Activated CD4-positive, alpha-beta memory T cell treated with anti-CD3 and anti-CD28 coated beads for 36 hours (primary cell): ENCODE measurements at regions not wholly inside any gene's neighbourhood (a gene's known extent, or its start where the extent isn't known, plus 50 kb on each side); places are given as distances from the start of the nearest gene placed in this dataset.

Experiments
- CTCF ChIA-PET: fragments of 350-600 bp; sonication (Branson Sonifier 250); formaldehyde crosslinking; loops from one replicate; lab custom pipeline; 2021; ENCODE audit warnings: antibody characterized with exemption, inconsistent platforms; lab: Charles Lee
- POLR2A ChIA-PET: fragments of 350-600 bp; sonication (Branson Sonifier 250); formaldehyde crosslinking; loops from one replicate; lab custom pipeline; 2021; ENCODE audit warnings: antibody characterized with exemption; lab: Charles Lee
- DNase-seq: peaks from one replicate; pipeline ENCODE4 v3.0.0-alpha.2; 2020
- H3K27ac Mint-ChIP-seq: one replicate; pipeline ENCODE4 v1.8.0; 2021; ENCODE audit warnings: mixed read lengths
- H3K27me3 Mint-ChIP-seq: one replicate; pipeline ENCODE4 v1.8.0; 2021; ENCODE audit warnings: mixed read lengths
- H3K36me3 Mint-ChIP-seq: one replicate; pipeline ENCODE4 v1.8.0; 2021; ENCODE audit warnings: mixed read lengths
- H3K4me1 Mint-ChIP-seq: one replicate; pipeline ENCODE4 v1.8.0; 2021; ENCODE audit warnings: low read depth, mixed read lengths
- H3K4me3 Mint-ChIP-seq: one replicate; pipeline ENCODE4 v1.8.0; 2021; ENCODE audit warnings: mild to moderate bottlenecking, mixed read lengths
- H3K9me3 Mint-ChIP-seq: one replicate; pipeline ENCODE4 v1.8.0; 2021; ENCODE audit warnings: mixed read lengths
- intact Hi-C: fragments of 100-400 bp; cut with micrococcal nuclease; formaldehyde crosslinking; loops from one replicate; pipeline ENCODE4 v1.15.1; 2023

DNA sequence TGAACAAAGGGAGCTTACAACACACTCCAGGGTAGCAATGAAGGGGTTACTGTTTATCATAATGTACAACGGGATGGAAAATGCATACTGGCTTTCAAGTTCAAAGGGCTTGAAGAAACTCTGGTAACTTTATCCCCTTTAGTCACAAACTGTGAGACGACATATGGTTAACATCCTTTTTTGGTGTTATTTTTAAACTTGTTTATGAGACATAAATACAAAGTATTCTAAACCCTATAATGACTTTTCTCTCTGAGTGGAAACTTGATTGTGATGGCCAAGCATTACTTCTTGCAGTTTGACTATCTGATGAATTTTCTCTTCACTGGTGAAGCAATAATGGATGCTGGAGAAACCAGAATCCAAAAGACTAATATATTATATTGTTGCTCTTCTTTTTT is 62.0 kb upstream of the SEMA3A start:
- ChIA-PET POLR2A (interaction anchor here (0.7 kb wide), 1 partner anchor 391 kb away, joined by 6 read pairs; no protein-coding TSS in a partner anchor), CTCF (no interaction called here)
- no peaks in the 10 kb centered on the region for H3K4me1 Mint-ChIP-seq
- no peak overlapping the region for H3K27ac Mint-ChIP-seq
- H3K27me3 Mint-ChIP-seq = no peaks in the 10 kb centered on the region
- intact Hi-C loops = no loop called here
- no peak overlapping the region for H3K4me3 Mint-ChIP-seq
- H3K9me3 Mint-ChIP-seq = no peaks in the 10 kb centered on the region
- no peak for DNase-seq
- H3K36me3 Mint-ChIP-seq = no peaks in the 10 kb centered on the region

DNA sequence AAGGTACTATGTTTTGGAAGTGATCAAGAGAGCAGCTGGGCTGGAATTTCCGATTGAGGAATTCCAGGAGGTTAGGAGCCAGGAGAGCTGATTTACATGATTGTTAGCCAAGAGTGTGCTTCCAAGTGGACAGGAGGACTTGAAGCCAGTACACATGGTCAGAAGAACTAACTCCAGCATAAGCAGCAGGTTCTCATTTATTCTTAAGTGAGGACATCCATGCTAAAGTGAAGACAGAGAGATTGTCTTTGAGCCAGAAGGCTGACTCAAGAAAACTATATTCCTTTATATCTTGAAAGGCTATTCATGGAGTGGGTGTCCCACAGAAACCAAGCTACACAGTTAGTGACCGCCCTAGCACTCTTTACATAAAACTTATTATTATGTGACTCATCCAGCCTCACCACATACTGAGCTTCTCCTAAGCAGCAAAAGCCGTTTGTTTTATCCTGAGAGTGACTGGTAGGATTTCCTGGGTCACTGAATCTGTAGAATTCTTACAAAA is 56.7 kb upstream of the SEMA3A start:
- CTCF ChIA-PET = interaction anchor here (0.5 to 0.6 kb wide), 2 partner anchors 13 to 274 kb away, joined by 3 read pairs; no protein-coding TSS in a partner anchor
- no peaks in the 10 kb centered on the region for H3K36me3 Mint-ChIP-seq
- intact Hi-C loops = no loop called here

DNA sequence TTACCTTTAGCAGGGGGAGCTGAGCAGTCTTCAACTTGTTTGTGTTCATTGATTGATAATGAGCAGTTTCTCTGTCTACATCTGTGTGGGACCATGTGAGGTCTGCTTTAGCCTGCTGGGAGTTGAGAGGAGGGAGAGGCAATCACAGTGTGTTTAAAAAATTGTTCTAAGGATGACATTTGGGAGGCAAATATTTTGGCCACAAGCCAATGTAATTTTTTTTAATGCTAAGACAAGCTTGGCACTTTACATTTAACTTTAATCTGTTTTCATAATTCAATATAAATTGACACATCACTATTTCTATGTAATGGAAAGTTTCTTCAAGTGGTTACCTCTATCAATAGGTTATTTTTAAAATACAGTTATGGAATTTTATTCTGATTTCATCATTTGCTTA is 55.9 kb upstream of the SEMA3A start:
- no peaks in the 10 kb centered on the region for H3K36me3 Mint-ChIP-seq
- no peak for DNase-seq
- POLR2A ChIA-PET = no interaction called here
- no peaks in the 10 kb centered on the region for H3K4me1 Mint-ChIP-seq
- H3K4me3 Mint-ChIP-seq = no peak overlapping the region
- H3K27me3 Mint-ChIP-seq = no peaks in the 10 kb centered on the region
- H3K9me3 Mint-ChIP-seq = no peaks in the 10 kb centered on the region
- intact Hi-C loops = no loop called here
- CTCF ChIA-PET = no interaction called here
- no peak overlapping the region for H3K27ac Mint-ChIP-seq

More for the DNA sequence above, 56.7 kb upstream of the SEMA3A start:
- Mint-ChIP-seq H3K9me3 (no peaks in the 10 kb centered on the region), H3K27ac (no peak overlapping the region), H3K27me3 (no peaks in the 10 kb centered on the region), H3K4me1 (no peaks in the 10 kb centered on the region), H3K4me3 (no peak overlapping the region)
- DNase-seq = no peak
- POLR2A ChIA-PET = no interaction called here

DNA sequence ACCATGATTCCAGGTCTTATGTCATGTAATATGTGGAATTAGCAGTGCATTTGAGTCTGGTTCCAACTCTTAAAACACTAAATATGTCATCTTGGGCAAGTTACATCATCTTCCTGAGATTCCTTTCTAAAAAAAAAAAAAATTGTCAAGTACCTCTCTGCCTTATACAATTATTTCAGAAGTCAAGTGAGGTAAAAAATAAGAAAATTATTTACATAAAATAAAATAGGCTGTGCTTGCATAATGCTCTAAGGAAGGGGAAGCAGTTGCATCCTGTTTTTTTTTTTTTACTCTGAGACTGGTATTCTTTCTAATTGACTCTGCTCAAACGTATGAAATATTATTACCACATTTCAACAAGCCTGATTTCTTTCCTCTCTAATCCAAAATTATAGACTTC is 55.1 kb upstream of the SEMA3A start:
- intact Hi-C loops = no loop called here
- no peaks in the 10 kb centered on the region for H3K4me1 Mint-ChIP-seq
- H3K27me3 Mint-ChIP-seq = no peaks in the 10 kb centered on the region
- H3K9me3 Mint-ChIP-seq = peaks cover 6% of the 10 kb centered on the region
- ChIA-PET CTCF (no interaction called here), POLR2A (no interaction called here)
- DNase-seq = no peak
- H3K4me3 Mint-ChIP-seq = no peak overlapping the region
- H3K36me3 Mint-ChIP-seq = no peaks in the 10 kb centered on the region
- H3K27ac Mint-ChIP-seq = no peak overlapping the region

DNA sequence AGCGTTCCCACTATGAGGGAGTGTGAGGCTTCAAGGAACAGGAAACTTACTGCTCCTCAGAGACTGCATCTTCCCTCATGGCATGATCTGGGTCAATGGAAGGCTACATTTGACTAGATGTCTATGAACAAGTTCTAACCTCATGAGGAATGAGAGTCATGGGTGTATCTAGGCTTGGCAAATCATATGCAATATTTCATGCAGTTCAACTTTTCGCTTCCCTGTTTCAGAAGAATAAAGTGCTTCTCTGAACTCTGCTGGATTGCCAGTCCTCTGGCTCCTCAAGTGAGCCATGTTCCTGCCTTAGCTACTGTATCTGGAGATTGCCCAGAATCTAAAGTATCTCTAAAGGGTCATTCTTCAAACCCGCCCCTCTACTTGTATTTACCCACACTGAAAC is 54.3 kb upstream of the SEMA3A start:
- ChIA-PET POLR2A (no interaction called here), CTCF (no interaction called here)
- no peak overlapping the region for H3K27ac Mint-ChIP-seq
- no peak overlapping the region for H3K4me3 Mint-ChIP-seq
- H3K36me3 Mint-ChIP-seq = no peaks in the 10 kb centered on the region
- intact Hi-C loops = no loop called here
- no peak for DNase-seq
- no peaks in the 10 kb centered on the region for H3K27me3 Mint-ChIP-seq
- peaks cover 10% of the 10 kb centered on the region for H3K9me3 Mint-ChIP-seq
- no peaks in the 10 kb centered on the region for H3K4me1 Mint-ChIP-seq

DNA sequence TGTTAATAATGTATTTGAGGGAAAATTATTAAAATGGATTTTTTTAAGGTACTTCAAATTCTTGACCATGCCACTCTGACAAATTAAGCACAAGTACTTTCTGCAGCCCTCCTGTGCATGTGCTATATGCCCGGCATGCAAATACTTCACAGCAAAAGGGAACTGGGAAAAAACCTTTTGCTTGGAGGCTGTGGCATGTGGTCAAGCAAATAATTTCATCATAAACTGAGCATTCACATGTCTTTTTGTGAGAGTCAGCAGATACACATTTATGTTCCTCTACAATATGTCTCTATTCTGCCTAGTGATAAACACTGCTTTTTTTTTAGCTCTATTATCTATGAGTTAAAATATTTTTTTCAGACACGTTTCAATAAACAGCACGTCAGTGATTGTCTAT is 53.7 kb upstream of the SEMA3A start:
- POLR2A ChIA-PET = no interaction called here
- no peak overlapping the region for H3K27ac Mint-ChIP-seq
- no peaks in the 10 kb centered on the region for H3K36me3 Mint-ChIP-seq
- H3K27me3 Mint-ChIP-seq = no peaks in the 10 kb centered on the region
- intact Hi-C loops = no loop called here
- CTCF ChIA-PET = no interaction called here
- H3K9me3 Mint-ChIP-seq = peaks cover 14% of the 10 kb centered on the region
- H3K4me3 Mint-ChIP-seq = no peak overlapping the region
- DNase-seq = no peak
- no peaks in the 10 kb centered on the region for H3K4me1 Mint-ChIP-seq

DNA sequence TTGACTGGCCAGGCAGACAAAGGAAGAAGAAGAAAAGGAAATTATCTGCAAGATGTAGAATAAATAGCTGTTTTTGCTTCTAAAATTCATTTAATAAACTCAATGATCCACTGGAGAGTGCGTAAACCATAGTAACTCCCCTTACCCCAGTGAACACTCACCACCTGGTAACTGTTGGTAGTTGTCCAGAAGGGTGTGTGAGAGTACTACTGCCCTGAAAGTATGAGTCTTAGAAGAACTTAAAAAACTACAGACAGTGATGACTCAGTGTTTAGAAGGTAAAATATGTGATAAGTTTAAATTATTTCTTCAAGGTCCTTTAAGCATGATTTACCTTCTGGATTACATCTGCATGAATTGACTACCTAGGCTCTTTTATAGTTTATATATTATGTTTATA is 53.0 kb upstream of the SEMA3A start:
- POLR2A ChIA-PET = no interaction called here
- CTCF ChIA-PET = no interaction called here

DNA sequence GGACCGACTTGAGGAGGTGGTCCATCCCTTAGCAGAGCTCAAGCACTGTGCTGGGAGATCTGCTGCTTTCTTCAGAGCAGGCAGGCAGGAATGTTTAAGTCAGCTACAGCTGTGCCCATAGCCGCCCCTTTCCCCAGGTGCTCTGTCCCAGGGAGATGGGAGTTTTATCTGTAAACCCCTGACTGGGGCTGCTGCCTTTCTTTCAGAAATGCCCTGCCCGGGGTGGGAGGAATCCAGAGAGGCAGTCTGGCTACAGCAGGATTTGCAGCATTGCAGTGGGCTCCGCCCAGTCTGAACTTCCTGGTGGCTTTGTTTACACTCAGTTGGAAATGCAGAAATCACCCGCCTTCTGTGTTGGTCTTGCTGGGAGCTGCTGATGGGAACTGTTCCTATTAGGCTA is 51.2 kb upstream of the SEMA3A start:
- intact Hi-C loops = no loop called here
- ChIA-PET CTCF (no interaction called here), POLR2A (no interaction called here)
- no peak overlapping the region for H3K27ac Mint-ChIP-seq
- no peak overlapping the region for H3K4me3 Mint-ChIP-seq
- DNase-seq = no peak
- peaks cover 25% of the 10 kb centered on the region for H3K9me3 Mint-ChIP-seq
- H3K4me1 Mint-ChIP-seq = no peaks in the 10 kb centered on the region
- no peaks in the 10 kb centered on the region for H3K36me3 Mint-ChIP-seq
- no peaks in the 10 kb centered on the region for H3K27me3 Mint-ChIP-seq

More for the DNA sequence above, 53.0 kb upstream of the SEMA3A start:
- Mint-ChIP-seq H3K9me3 (peaks cover 14% of the 10 kb centered on the region), H3K4me1 (no peaks in the 10 kb centered on the region), H3K36me3 (no peaks in the 10 kb centered on the region), H3K27me3 (no peaks in the 10 kb centered on the region), H3K27ac (no peak overlapping the region), H3K4me3 (no peak overlapping the region)
- intact Hi-C loops = no loop called here
- no peak for DNase-seq
